Ishikawa (cell line): ENCODE measurements at regions not wholly inside any gene's neighbourhood (a gene's known extent, or its start where the extent isn't known, plus 50 kb on each side); places are given as distances from the start of the nearest gene placed in this dataset.

Experiments used
- CEBPB ChIP-seq: IDR thresholded peaks from 2 replicates; pipeline ENCODE4 v1.6.1; 2012
- CREB1 ChIP-seq: IDR thresholded peaks from 2 replicates; pipeline ENCODE4 v1.6.1; 2012; ENCODE audit warnings: low read depth
- EGR1 ChIP-seq: IDR thresholded peaks from 2 replicates; pipeline ENCODE4 v1.6.1; 2012
- FOXM1 ChIP-seq: IDR thresholded peaks from 2 replicates; pipeline ENCODE4 v1.6.1; 2012; ENCODE audit warnings: low read depth, borderline replicate concordance
- NFIC ChIP-seq: IDR thresholded peaks from 2 replicates; pipeline ENCODE4 v1.6.1; 2012
- TEAD4 ChIP-seq: IDR thresholded peaks from 2 replicates; pipeline ENCODE4 v1.6.1; 2012
- YY1 ChIP-seq: IDR thresholded peaks from 2 replicates; pipeline ENCODE4 v1.6.1; 2012; ENCODE audit warnings: low read depth
- TF ChIP-seq, protein P1 (sequence below): IDR thresholded peaks from 2 replicates; pipeline ENCODE4 v1.6.1; 2012; ENCODE audit warnings: low read depth, mild to moderate bottlenecking

DNA sequence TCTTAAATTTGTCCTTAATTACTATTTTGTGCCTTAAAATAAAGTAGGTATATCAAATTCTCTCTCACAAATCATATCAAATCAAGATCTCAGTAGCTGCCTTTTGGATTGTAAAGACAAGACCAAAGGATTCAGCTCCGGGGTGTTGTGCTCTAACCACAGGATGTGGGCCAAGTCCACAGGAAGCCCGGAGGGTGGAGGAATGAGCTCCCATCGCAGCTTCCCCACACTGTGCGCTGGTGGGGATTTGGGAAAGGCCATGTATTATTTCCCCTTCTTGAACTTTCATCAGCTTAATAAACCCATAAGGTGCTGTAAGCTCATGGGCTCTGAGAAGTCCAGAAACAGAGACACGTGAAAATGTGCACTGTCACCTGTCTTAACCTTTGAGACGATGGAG lies 241.6 kb upstream of the TCERG1L start:
- TF ChIP-seq NFIC (no peak), CEBPB (no peak), EGR1 (no peak), CREB1 (no peak), FOXM1 (no peak), TEAD4 (no peak), YY1 (no peak)
- TF ChIP-seq, protein P1, sequence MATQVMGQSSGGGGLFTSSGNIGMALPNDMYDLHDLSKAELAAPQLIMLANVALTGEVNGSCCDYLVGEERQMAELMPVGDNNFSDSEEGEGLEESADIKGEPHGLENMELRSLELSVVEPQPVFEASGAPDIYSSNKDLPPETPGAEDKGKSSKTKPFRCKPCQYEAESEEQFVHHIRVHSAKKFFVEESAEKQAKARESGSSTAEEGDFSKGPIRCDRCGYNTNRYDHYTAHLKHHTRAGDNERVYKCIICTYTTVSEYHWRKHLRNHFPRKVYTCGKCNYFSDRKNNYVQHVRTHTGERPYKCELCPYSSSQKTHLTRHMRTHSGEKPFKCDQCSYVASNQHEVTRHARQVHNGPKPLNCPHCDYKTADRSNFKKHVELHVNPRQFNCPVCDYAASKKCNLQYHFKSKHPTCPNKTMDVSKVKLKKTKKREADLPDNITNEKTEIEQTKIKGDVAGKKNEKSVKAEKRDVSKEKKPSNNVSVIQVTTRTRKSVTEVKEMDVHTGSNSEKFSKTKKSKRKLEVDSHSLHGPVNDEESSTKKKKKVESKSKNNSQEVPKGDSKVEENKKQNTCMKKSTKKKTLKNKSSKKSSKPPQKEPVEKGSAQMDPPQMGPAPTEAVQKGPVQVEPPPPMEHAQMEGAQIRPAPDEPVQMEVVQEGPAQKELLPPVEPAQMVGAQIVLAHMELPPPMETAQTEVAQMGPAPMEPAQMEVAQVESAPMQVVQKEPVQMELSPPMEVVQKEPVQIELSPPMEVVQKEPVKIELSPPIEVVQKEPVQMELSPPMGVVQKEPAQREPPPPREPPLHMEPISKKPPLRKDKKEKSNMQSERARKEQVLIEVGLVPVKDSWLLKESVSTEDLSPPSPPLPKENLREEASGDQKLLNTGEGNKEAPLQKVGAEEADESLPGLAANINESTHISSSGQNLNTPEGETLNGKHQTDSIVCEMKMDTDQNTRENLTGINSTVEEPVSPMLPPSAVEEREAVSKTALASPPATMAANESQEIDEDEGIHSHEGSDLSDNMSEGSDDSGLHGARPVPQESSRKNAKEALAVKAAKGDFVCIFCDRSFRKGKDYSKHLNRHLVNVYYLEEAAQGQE: no peak
